Uterus (tissue), 2 donors: ENCODE measurements at regions not wholly inside any gene's neighbourhood (a gene's known extent, or its start where the extent isn't known, plus 50 kb on each side); places are given as distances from the start of the nearest gene placed in this dataset.

Experiments
- CTCF ChIP-seq, 4 experiments: fragments of 200-600 bp in 2 of 4; fragments of 450-650 bp in 2 of 4; sonication (generic) in 2 of 4; IDR thresholded peaks; one replicate each; pipeline ENCODE4 v1.5.1; 2016 to 2019; ENCODE audit warnings: antibody characterized with exemption in 4 of 4, mild to moderate bottlenecking in 2 of 4, moderate library complexity in 1 of 4
- POLR2A ChIP-seq, 2 donors: fragments of 450-650 bp; IDR thresholded peaks; one replicate each; pipeline ENCODE4 v1.6.1; 2016; ENCODE audit warnings: antibody characterized with exemption in 2 of 2, mild to moderate bottlenecking in 1 of 2, moderate library complexity in 1 of 2

- TF ChIP-seq CTCF (IDR thresholded peaks at IDR 0.05) = no peak
- no peak for TF ChIP-seq POLR2A (IDR thresholded peaks at IDR 0.05)
Measured at GRCh38 chr5:81899123-81899522, 72.7 kb upstream of the ATG10 start.
